Skin epidermis (tissue), 12 donors: ENCODE measurements at regions not wholly inside any gene's neighbourhood (a gene's known extent, or its start where the extent isn't known, plus 50 kb on each side); places are given as distances from the start of the nearest gene placed in this dataset.
"Not testable (repeated sequence)": the region's sequence is repeated elsewhere in the genome, so short reads cannot be mapped to it uniquely, and the experiment has no call there.

ENCODE experiments used
- H3K27ac ChIP-seq, 21 experiments: fragments of 200-600 bp; sonication (generic) in 11 of 21; one replicate each; pipeline ENCODE4 v1.5.0; 2020; ENCODE audit warnings: mild to moderate bottlenecking in 3 of 21, inconsistent platforms in 2 of 21, moderate library complexity in 2 of 21
- H3K4me3 ChIP-seq, 7 experiments: fragments of 200-600 bp; sonication (generic) in 2 of 7; one replicate each; pipeline ENCODE4 v1.5.0; 2020; ENCODE audit warnings: inconsistent platforms in 2 of 7, mild to moderate bottlenecking in 2 of 7, moderate library complexity in 1 of 7

DNA sequence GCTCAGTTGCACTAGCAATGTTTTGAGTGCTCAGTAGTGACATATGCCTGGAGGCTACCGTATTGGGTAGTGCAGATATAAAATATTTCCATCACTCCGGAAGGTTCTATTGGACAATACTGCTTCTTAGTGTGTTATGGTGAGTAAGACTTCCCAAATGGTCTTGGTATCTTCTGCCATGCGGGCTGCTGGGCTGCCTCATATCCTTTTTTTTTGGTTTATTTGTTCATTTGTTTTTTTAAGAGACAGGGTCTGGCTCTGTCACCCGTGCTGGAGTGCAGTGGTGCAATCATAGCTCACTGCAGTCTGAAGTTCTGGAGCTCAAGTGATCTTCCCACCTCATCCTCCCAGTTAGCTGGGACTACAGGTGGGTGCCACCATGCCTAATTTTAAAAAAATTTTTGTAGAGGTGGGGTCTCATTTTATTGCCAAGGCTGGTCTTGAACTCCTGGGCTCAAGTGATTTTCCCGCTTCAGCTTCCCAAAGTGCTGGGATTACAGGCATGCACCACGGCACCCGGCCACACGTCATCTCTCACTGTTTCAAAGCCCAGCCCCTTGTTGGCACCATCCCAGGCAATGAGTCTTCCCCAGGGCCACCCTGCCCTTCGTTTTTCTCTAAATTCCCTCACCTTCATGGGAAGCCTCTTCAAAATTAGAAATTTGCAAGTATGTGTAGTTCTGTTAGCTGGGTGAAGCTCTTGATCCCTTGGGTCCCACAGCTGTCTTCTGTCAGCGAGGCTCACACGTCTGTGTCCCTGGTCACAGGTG lies 111.0 kb upstream of the KLF14 start:
- Histone ChIP-seq H3K4me3 (no peak overlapping the region), H3K27ac (peak overlapping the region in 15 of 21 experiments; percentile 16 to 83 (median 60))

DNA sequence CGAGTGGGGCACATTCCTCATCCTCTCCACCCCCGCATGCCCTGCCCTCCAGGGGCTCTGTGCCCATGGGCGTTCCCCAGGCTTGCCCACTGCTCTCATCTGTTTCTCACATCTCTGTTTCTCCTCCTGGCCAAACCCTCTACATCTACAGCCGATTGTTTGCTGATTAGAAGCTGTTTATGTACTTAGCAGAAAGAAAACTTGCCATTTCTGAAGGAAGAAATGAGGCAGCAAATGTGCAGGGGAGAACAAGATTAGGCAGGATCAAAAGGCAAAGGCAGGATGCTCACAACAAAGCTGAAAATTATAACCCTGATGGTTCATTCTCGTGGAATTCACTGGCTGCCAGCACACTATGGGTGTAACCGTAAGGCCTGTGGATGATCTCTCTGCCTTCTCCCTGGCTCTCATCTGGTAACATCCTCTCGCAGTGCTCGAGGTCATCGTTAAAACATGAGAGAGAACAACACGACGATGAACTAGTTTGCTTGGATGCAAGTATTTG lies 111.6 kb upstream of the KLF14 start:
- Histone ChIP-seq H3K27ac (peak overlapping the region in 15 of 21 experiments; percentile 16 to 83 (median 60)), H3K4me3 (no peak overlapping the region)

DNA sequence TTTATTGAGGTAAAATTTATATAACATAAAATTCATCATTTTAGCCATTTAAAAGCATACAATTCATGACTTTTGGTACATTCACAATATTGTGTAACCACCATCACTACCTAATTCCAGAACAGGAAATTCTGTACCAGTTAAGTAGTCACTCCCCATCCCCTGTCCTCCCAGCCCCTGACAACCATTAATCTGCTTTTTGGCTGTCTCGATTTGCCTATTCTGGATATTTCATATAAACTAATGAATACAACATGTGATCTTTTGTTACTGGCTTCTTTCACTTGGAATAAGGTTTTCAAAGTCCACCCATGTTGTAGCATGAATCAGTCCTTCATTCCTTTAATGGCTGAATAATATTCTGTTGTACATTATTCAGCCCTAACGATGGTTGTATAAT lies 115.6 kb upstream of the KLF14 start:
- peak overlapping the region in 1 of 21 experiments; percentile 40 for H3K27ac ChIP-seq
- H3K4me3 ChIP-seq: no peak overlapping the region

DNA sequence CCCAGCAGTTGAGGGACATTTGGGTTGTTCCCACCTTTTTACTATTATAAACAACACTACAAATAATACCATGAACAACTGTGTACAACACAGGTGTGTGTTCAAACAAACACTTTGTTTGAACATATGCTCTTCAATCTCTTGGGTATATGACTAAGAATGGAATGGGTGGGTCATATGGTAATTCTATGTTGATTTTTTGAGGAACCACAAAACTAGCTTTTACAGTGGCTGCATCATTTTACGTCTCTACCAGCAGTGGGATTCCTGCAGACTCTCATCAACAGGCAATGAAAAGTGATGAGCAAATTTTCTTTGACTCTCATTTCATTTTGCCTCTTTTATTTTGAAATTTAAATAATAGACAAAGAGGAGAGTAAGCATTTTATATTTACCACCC lies 116.9 kb upstream of the KLF14 start:
- H3K27ac ChIP-seq: peak overlapping the region in 1 of 21 experiments; percentile 18

DNA sequence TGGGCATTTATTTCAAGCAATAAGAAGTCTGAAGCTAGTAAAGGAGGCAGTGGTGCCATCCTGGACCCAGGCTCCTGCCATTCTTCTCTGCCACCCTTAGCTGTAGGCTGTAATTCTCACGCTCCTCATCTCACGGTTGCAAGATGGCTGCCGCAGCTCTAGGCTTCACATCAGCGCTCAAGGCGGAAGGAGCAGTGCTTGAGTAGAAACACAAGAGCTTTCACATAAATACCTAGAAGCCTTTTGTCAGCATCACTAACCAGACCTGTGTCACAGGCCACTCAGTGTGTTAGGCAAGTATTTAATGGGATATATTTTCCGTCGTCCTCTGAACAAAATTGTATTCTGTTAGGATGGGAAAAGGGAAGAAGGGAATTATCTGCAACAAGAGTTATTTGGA lies 118.9 kb upstream of the KLF14 start:
- H3K4me3 ChIP-seq: no peak overlapping the region
- H3K27ac ChIP-seq: peak overlapping the region in 4 of 21 experiments; percentile 25 to 60 (median 28)

More for the DNA sequence above, 116.9 kb upstream of the KLF14 start:
- no peak overlapping the region for H3K4me3 ChIP-seq

DNA sequence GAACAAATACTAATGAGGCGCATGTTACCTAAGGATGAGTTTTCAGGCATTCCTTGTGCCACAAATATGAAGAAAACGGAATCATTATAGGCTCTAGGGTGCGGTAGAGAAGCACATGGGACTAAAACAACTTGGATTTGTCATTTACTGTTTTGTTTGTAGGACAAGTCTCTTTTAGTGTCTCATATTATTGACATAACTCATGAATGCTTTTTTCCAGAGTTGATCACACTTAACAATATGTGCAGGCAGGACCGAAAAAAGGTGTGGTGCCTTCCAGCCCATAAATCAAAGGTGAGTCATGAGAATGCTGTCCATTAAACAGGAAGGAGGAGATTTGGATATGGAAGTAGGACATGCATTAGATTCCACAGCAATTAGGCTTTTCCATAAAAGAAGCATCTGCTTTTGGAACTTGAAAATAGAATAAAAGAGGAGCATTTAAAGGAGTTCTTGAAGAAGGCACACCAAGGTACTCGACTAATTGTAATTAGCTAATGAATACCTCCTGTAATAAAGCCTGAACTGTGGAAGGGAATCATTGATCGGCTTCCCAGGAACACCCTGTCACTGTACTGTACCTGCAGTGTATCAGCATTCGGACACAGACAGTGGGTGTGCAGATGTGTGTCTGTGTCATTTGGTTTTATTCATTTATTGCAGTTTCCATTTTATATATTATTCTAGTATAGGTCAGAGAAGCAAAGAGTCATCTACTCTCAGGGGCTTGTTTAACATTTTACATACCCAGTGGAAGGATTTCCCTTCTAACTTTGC lies 119.7 kb upstream of the KLF14 start:
- no peak overlapping the region for H3K4me3 ChIP-seq
- peak overlapping the region in 3 of 21 experiments; percentile 26 to 60 (median 54) for H3K27ac ChIP-seq

DNA sequence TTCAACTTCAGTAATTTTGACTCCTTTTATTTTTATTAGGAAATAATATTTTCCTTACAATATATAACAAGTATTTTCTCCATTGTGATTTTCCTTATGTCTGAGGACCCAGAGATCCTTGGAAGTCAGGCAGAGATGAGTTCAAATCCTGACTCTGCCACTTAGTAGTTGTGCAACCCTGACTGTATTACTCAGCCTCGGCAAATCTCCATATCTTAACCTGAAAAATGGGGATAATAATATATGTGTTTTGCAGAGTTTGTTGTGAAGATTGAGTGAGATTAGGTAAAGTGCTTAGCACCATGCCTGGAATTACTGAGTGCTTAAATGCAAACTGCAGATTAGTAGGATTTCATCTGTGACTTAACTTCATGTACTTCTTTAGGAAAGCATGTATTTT lies 120.5 kb upstream of the KLF14 start:
- Histone ChIP-seq H3K27ac (peak overlapping the region in 2 of 21 experiments; percentile 30 to 54), H3K4me3 (no peak overlapping the region)

DNA sequence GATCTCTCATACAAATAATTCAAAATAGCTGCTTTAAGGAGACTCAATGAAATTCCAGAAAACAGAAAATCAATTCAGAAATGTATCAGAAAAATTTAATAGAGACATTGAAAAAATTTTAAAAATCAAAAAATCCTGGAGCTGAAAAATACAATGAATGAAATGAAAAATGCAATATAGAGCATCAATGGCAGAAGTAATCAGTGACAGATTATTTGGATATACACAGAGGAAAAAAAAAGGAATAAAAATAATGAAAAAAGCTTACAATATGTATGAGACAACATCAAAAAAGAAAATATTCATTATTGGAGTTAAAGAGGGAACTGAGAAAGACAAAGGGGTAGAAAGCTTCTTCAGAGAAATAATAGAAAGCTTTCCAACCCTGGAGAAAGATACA lies 122.9 kb upstream of the KLF14 start:
- no peak overlapping the region for H3K4me3 ChIP-seq
- no peak overlapping the region for H3K27ac ChIP-seq

DNA sequence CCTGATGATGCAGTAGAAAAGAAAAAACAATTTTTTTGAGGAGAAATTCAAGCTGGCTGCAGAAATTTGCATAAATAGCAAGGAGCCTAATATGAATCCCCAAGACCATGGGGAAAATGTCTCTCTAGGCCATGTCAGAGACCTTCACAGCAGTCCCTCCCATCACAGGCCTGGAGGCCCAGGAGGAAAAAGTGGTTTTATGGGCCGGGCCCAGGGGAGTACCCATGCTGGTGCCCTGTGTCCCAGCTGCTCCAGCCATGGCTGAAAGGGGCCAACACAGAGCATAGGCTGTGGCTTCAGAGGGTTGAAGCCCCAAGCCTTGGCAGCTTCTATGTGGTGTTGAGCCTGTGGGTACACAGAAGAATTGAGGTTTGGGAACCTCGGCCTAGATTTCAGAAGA lies 126.8 kb upstream of the KLF14 start:
- not testable (repeated sequence) for H3K27ac ChIP-seq, H3K4me3 ChIP-seq

DNA sequence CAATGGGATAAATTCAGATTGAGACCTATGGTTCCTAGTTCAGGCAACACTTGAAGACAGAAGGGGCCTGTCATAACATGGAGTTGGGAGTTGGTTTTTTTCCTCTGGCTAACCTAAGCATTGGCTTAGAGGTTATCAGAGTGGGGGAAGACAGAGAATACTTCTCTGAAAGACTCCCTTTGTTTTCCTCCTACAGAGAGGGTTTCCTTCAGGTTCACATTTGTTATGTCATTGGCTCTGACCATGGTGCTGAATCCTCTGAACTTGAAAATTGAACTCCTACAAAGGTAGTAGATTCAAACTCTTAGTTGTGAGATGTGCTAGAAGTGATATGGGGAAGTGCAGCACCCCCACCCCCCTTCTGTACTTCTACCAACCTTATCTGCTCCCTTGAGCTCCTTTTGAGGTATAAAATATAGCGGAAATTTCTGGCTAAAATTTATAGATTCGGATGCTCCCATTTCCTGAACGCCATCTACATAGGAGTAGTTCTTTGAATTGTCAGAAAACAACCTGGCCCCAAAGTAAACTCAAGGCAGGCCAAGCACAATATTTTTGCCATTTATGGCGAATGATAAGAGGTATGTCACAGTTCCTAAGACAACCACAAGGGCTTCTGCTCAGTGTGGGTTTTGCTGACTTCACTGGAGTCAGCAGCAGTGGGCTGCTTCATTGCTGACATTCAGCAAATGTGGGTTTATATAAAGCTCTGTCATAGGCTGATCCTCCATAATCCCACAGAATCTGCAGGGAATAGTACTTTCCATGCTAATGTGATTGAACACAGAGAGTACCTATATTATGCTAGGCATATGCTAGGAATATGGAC lies 131.6 kb upstream of the KLF14 start:
- H3K4me3 ChIP-seq: no peak overlapping the region
- no peak overlapping the region for H3K27ac ChIP-seq

DNA sequence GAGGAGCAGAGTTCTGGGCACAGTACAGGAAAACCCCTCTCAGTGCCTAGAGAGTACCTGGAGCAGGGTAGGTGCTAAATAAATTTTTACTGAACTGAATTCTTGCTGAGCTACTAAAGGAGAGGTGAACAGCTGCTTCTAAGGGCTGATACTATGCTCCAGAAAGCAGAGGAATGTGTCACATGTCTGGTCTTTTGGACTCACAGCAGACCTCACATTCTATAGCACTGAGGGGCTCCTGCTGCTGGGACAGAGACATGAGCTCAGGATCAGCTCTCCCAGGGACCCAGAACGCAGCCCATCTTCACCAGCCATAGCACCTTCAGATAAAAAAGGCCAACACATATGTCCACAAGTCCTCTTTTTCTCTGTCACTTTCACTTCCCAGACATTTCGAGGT lies 133.0 kb upstream of the KLF14 start:
- Histone ChIP-seq H3K27ac (peak overlapping the region in 1 of 21 experiments; percentile 53), H3K4me3 (no peak overlapping the region)

DNA sequence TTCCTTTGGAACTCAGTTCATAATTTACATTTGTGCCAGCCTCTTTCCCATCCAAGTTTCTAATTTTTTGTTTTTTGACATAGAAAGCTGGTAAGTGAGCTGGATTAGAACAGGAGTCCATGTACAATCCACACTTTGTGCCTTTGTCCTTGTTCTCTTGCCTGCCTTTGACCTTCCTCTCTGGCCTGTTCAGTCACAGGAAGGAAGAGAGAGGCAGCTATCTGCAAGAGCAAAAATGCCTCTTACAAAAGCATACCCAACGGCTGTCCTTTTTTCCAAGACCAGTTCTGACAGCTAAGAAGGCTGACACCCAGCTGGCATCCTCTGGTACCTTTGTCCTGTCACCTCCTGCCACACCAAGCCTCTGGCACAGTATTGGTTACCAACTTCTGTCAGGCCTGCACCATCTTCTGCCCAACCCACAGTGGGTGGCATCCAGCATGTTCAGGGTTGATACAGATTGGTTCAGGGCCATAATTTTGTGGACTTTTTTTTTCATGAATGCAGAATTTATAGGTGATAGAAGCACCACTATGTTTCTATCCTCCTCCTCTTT lies 133.7 kb upstream of the KLF14 start:
- Histone ChIP-seq H3K27ac (peak overlapping the region in 2 of 21 experiments; percentile 17 to 19), H3K4me3 (no peak overlapping the region)

DNA sequence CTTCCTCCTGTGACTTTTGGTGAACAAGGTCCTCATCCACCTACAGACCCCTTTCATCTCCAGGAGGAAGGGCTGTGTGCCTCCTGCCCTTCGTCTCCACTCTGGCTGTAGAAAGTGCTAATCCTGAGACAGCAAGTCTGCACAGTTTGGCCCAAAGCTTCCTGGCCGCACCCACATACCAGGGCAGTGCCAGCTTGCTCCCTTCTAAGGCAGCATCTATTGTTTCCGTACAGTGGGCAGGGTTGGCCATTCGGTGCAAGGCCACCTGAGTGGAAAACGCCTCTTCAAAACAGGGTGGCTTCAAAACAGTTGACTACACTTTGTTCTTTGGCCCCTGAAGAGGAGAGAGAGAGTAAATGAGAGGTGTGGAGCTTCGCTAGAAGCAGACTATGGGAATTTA lies 134.1 kb upstream of the KLF14 start:
- Histone ChIP-seq H3K27ac (peak overlapping the region in 2 of 21 experiments; percentile 17 to 19), H3K4me3 (no peak overlapping the region)

DNA sequence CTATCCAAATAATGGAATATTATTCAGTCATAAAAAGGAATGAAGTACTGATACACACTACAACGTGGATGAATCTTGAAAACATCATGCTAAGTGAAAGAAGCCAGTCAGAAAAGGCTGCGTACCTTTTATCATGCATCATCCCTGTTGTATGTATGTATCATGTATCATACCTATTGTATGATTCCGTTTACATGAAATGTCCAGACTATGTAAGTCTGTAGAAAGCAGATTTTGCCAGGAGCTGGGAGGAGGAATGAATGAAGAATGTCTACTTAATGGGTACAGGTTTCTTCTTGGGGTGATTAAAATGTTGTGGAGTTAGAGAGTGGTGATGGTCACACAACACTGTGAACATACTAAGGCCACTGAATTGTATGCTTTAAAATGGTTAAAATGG lies 135.9 kb upstream of the KLF14 start:
- H3K4me3 ChIP-seq: no peak overlapping the region
- no peak overlapping the region for H3K27ac ChIP-seq

DNA sequence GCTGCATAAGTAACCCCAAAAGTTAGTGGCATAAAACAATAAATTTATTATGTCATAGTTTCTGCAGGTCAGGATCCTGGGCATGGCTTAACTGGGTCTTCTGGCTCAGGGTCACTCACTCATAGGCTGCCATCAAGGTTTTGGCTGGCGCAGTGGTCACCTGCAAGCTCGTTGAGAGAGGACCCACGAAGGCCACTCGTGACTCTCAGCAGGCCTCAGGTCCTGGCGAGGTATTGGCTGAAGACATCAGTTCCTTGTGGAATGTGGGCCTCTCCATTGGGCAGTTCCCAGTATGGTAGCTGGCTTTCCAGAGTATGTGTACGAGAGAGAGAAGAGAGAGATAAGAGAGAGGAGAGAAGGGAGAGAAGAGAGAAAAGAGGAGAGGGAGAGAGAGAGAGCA lies 138.3 kb upstream of the KLF14 start:
- no peak overlapping the region for H3K27ac ChIP-seq

DNA sequence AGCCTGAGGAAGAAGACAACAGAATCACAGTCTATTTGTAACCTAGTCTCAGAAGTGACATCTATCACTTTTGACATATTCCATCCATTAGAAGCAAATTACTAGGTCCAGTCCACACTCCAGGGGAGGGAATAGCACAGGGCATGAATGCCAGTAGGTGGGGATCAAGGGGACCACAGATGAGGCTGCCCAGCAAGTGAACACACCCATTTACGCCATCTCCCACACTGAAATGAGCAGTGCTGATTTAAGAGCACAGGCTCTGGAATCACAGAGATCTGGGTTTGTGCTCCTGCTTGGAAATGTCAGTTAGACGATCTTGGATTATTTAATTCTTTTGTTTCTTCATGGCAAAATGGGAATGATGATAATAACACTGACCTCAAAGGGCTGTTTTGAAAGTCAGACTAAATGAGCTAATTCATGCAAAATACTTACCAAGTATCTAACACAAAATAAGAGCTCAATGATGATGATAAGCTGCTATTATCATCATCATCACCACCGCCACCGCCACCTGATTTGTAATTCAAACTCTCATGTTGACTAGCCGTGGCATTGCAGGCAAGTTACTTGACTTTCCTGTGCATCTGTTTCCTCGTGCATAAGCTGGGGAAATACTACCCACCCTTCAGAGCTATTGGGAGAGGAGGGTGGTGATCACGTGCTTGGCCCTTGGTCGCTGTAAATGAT lies 138.9 kb upstream of the KLF14 start:
- H3K27ac ChIP-seq: no peak overlapping the region
- no peak overlapping the region for H3K4me3 ChIP-seq

More for the DNA sequence above, 138.3 kb upstream of the KLF14 start:
- no peak overlapping the region for H3K4me3 ChIP-seq

DNA sequence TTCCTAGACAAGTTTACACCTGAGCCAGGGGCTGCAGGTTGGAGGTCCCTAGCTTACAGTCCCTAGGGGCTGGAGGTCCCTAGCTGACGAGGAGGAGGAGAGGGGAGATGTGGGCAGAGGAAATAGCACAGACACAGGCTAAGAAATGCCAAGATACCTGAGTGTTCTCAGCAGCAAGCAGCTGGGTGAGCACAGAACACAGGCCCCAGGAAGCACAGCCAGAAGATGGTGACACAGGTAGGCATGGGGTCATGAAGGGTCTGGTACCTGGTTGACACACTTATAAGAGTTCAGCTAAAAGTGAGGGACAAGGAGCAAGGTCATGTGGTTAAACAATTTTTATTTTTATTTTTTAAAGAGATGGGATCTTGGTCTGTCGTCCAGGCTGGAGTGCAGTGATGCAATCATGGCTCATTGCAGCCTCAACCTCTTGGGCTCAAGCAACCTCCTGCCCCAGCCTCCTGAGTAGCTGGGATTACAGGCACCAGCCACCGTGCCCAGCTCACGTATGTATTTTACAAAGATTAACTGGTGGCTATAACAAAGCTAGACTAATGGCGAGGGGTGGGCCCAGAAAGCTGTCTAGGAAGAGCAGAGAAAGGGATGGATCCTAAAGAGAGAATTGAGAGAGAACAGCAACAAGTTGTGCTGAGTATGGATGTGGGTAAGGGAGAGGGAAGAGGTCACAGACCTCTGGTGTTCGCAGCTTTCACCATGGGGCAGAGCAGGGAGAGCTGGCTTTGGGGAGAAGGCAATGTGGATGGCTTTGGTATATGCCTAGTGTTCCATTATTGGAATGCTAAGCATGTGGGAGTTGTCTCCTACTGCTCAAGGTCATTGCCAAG lies 140.3 kb upstream of the KLF14 start:
- H3K4me3 ChIP-seq: no peak overlapping the region

DNA sequence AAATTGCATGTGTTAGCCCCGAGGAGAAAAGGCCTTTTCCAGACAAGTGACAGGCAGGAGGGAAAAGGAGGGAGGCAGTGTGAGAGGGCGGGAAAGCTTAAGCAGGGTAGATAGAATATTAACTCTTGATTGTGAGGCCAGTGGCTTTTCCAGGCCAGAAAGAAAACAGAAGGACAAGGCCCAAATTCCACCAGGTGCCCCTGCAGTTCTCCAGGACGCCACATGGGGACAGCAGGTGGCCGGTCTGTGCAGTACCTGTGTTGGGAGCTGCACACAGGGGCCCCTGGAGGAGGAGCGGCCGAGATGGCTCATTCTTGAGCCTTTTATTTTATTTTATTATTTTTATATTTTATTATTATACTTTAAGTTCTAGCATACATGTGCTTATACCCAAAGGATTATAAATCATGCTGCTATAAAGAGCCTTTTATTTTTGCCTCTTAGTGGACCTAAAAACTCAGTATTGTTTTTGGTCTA lies 141.3 kb upstream of the KLF14 start:
- H3K27ac ChIP-seq: peak overlapping the region in 2 of 21 experiments; percentile 13 to 45
- no peak overlapping the region for H3K4me3 ChIP-seq

More for the DNA sequence above, 140.3 kb upstream of the KLF14 start:
- peak overlapping the region in 1 of 21 experiments; percentile 66 for H3K27ac ChIP-seq
